ENCODE measurements at regions not wholly inside any gene's neighbourhood (a gene's known extent, or its start where the extent isn't known, plus 50 kb on each side); places are given as distances from the start of the nearest gene placed in this dataset.

- no peak for DNase-seq (ENCODE audit: low read depth)
Measured at GRCh38 chr2:238635647-238636051, 208.9 kb downstream of the ASB1 start.

GRCh38 chr2:238636269-238637073 lies 209.7 kb downstream of the ASB1 start:
- no peak for DNase-seq (ENCODE audit: low read depth)

- no peak for DNase-seq (ENCODE audit: low read depth)
Measured at GRCh38 chr2:238638100-238638981, 209.5 kb upstream of the TWIST2 start.

- no peak for DNase-seq (ENCODE audit: low read depth)
Measured at GRCh38 chr2:238638982-238639628, 208.8 kb upstream of the TWIST2 start.

- no peak for DNase-seq (ENCODE audit: low read depth)
Measured at GRCh38 chr2:238640486-238640885, 207.4 kb upstream of the TWIST2 start.

- no peak for DNase-seq (ENCODE audit: low read depth)
Measured at GRCh38 chr2:238642973-238643372, 204.9 kb upstream of the TWIST2 start.

GRCh38 chr2:238643400-238643907 lies 204.4 kb upstream of the TWIST2 start:
- DNase-seq (ENCODE audit: low read depth), result no peak

- peak; percentile 53 for DNase-seq (ENCODE audit: low read depth)
Measured at GRCh38 chr2:238644095-238645081, 203.5 kb upstream of the TWIST2 start.

- no peak for DNase-seq (ENCODE audit: low read depth)
Measured at GRCh38 chr2:238645095-238645494, 202.8 kb upstream of the TWIST2 start.

- no peak for DNase-seq (ENCODE audit: low read depth)
Measured at GRCh38 chr2:238645716-238646115, 202.2 kb upstream of the TWIST2 start.

- no peak for DNase-seq (ENCODE audit: low read depth)
Measured at GRCh38 chr2:238646281-238646680, 201.6 kb upstream of the TWIST2 start.

GRCh38 chr2:238646803-238647202 lies 201.1 kb upstream of the TWIST2 start:
- no peak for DNase-seq (ENCODE audit: low read depth)

- no peak for DNase-seq (ENCODE audit: low read depth)
Measured at GRCh38 chr2:238649123-238649522, 198.8 kb upstream of the TWIST2 start.

- no peak for DNase-seq (ENCODE audit: low read depth)
Measured at GRCh38 chr2:238649936-238650518, 197.9 kb upstream of the TWIST2 start.

- DNase-seq (ENCODE audit: low read depth), result no peak
Measured at GRCh38 chr2:238650536-238650935, 197.3 kb upstream of the TWIST2 start.

GRCh38 chr2:238651306-238652052 lies 196.4 kb upstream of the TWIST2 start:
- DNase-seq (ENCODE audit: low read depth), result no peak

- no peak for DNase-seq (ENCODE audit: low read depth)
Measured at GRCh38 chr2:238652053-238652770, 195.7 kb upstream of the TWIST2 start.

GRCh38 chr2:238652771-238653157 lies 195.1 kb upstream of the TWIST2 start:
- no peak for DNase-seq (ENCODE audit: low read depth)

- no peak for DNase-seq (ENCODE audit: low read depth)
Measured at GRCh38 chr2:238653431-238654109, 194.3 kb upstream of the TWIST2 start.
